Liver (tissue), 3 donors: ENCODE measurements at regions not wholly inside any gene's neighbourhood (a gene's known extent, or its start where the extent isn't known, plus 50 kb on each side); places are given as distances from the start of the nearest gene placed in this dataset.
"Not testable (repeated sequence)": the region's sequence is repeated elsewhere in the genome, so short reads cannot be mapped to it uniquely, and the experiment has no call there.

ENCODE experiments used
- ATF3 ChIP-seq: IDR thresholded peaks from 2 replicates; pipeline ENCODE4 v1.6.1; 2016; ENCODE audit warnings: antibody characterized with exemption
- CTCF ChIP-seq: fragments of 150-350 bp; IDR thresholded peaks from 2 replicates; pipeline ENCODE4 v1.5.1; 2017; ENCODE audit warnings: improper control_type of control experiment, low read depth, low read length; ENCODE audit not compliant: missing input control
- EGR1 ChIP-seq, 2 donors: IDR thresholded peaks; 2 replicates each; pipeline ENCODE4 v1.6.1; 2016 to 2018; ENCODE audit warnings: antibody characterized with exemption in 2 of 2, low read depth in 2 of 2
- GABPA ChIP-seq, 2 donors: IDR thresholded peaks in 1 of 2; conservative IDR thresholded peaks in 1 of 2; 2 replicates each; pipeline ENCODE4 v1.6.1; 2016; ENCODE audit warnings: antibody characterized with exemption in 2 of 2, mild to moderate bottlenecking in 1 of 2, moderate library complexity in 1 of 2
- HNF4G ChIP-seq: IDR thresholded peaks from 2 replicates; pipeline ENCODE4 v1.6.1; 2016; ENCODE audit warnings: antibody characterized with exemption
- JUND ChIP-seq, 2 donors: IDR thresholded peaks; 2 replicates each; pipeline ENCODE4 v1.6.1; 2016; ENCODE audit warnings: antibody characterized with exemption in 2 of 2
- NR2F2 ChIP-seq: IDR thresholded peaks from 2 replicates; pipeline ENCODE4 v1.6.1; 2016; ENCODE audit warnings: antibody characterized with exemption
- RAD21 ChIP-seq, 2 donors: IDR thresholded peaks; 2 replicates each; pipeline ENCODE4 v1.6.1; 2016; ENCODE audit warnings: antibody characterized with exemption in 2 of 2, mild to moderate bottlenecking in 2 of 2
- REST ChIP-seq: IDR thresholded peaks from 2 replicates; pipeline ENCODE4 v1.6.1; 2016; ENCODE audit warnings: antibody characterized with exemption, mild to moderate bottlenecking
- TAF1 ChIP-seq: conservative IDR thresholded peaks from 2 replicates; pipeline ENCODE4 v1.6.1; 2016; ENCODE audit warnings: antibody characterized with exemption, mild to moderate bottlenecking
- ZBTB33 ChIP-seq: IDR thresholded peaks from 2 replicates; pipeline ENCODE4 v1.6.1; 2016; ENCODE audit warnings: antibody characterized with exemption
- donor health status: healthy.
- donor health status: healthy.

GRCh38 chr6:134804311-134804710 is 145.6 kb downstream of the ALDH8A1 start:
- TF ChIP-seq HNF4G; EGR1 (IDR thresholded peaks at IDR 0.05; ENCODE audit: low read depth in 2 of 2); CTCF; JUND (IDR thresholded peaks at IDR 0.05); GABPA (IDR thresholded peaks at IDR 0.05 in 1 of 2, conservative IDR thresholded peaks at IDR 0.05 in 1 of 2); TAF1; RAD21 (IDR thresholded peaks at IDR 0.05); ATF3; ZBTB33; REST; NR2F2: not testable (repeated sequence)
